ENCODE measurements at regions not wholly inside any gene's neighbourhood (a gene's known extent, or its start where the extent isn't known, plus 50 kb on each side); places are given as distances from the start of the nearest gene placed in this dataset.

DNA sequence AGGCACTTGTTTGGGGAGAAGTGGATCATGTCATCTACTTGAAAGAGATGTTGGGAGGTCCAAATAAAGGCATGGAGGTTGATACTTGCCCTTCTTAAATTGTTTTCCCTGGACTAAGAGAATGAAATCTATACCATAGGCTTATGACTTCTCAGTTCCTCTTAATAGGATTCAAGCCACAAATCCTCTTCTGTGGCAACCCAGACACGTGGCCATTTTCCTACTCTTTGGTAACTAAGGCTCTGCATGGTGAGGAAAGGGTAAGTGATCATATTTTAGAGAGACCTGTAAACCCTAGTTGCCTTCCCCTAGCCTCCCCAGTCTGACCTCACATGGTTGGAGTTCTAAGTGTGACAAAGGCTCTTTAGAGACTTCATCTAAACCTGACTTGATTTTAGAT, 72.9 kb upstream of the CD44 start:
- TF ChIP-seq, protein P1, sequence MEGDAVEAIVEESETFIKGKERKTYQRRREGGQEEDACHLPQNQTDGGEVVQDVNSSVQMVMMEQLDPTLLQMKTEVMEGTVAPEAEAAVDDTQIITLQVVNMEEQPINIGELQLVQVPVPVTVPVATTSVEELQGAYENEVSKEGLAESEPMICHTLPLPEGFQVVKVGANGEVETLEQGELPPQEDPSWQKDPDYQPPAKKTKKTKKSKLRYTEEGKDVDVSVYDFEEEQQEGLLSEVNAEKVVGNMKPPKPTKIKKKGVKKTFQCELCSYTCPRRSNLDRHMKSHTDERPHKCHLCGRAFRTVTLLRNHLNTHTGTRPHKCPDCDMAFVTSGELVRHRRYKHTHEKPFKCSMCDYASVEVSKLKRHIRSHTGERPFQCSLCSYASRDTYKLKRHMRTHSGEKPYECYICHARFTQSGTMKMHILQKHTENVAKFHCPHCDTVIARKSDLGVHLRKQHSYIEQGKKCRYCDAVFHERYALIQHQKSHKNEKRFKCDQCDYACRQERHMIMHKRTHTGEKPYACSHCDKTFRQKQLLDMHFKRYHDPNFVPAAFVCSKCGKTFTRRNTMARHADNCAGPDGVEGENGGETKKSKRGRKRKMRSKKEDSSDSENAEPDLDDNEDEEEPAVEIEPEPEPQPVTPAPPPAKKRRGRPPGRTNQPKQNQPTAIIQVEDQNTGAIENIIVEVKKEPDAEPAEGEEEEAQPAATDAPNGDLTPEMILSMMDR (IDR thresholded peaks at IDR 0.05): no peak
- no peak for TF ChIP-seq ZFX (IDR thresholded peaks at IDR 0.05; ENCODE audit: borderline replicate concordance)
- H3K27ac ChIP-seq: no peak overlapping the region

DNA sequence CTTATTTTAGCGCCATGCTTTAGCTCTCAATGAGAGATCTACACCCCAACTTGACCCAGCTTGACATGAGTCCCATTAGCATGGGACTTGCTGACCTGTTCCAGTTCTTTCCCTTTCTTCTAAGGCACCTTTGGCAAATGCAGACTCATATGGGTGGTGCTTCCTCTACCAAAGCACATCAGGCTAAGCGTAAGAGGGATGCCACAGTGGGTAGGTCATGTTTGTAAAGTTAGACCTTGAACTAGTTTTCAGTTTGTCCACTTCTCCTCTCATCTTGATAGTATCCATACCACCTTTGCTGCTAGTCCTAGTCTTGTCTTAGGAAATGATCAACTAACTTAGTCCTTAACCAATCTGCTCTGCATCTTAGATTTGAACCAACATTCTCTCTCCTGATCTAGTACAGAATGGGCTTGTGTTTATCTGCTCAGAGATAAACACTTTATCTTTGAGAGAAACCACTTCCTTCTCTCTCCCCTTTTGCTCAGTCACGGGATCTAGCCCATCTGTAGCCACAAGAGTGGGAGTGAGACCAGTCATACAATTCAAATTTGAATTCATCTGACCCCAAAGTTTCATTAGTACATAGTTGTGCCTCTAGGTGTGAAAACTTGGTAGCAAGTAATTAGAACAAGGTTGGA, 72.1 kb upstream of the CD44 start:
- no peak for TF ChIP-seq ZFX (IDR thresholded peaks at IDR 0.05; ENCODE audit: borderline replicate concordance)
- TF ChIP-seq, protein P1 (IDR thresholded peaks at IDR 0.05): no peak
- no peak overlapping the region for H3K27ac ChIP-seq

DNA sequence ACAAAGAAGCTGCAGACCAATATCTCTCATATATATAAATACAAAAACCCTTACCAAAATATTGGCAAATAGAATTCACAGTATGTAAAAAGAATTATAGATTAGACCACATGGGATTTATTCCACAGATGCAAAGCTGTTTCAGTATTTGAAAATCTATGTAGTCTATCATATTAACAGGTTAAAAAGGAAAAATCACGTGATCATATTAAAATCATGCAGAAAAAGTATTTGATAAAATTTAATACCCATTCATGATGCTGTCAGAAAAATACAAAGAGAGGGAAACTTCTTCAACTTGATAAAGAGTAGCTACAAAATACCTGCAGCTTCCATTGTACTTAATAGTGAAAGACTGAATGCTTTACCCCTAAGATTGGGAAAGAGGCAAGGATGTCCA, 67.2 kb upstream of the CD44 start:
- no peak overlapping the region for H3K27ac ChIP-seq
- no peak for TF ChIP-seq ZFX (IDR thresholded peaks at IDR 0.05; ENCODE audit: borderline replicate concordance)
- TF ChIP-seq, protein P1 (IDR thresholded peaks at IDR 0.05): no peak

DNA sequence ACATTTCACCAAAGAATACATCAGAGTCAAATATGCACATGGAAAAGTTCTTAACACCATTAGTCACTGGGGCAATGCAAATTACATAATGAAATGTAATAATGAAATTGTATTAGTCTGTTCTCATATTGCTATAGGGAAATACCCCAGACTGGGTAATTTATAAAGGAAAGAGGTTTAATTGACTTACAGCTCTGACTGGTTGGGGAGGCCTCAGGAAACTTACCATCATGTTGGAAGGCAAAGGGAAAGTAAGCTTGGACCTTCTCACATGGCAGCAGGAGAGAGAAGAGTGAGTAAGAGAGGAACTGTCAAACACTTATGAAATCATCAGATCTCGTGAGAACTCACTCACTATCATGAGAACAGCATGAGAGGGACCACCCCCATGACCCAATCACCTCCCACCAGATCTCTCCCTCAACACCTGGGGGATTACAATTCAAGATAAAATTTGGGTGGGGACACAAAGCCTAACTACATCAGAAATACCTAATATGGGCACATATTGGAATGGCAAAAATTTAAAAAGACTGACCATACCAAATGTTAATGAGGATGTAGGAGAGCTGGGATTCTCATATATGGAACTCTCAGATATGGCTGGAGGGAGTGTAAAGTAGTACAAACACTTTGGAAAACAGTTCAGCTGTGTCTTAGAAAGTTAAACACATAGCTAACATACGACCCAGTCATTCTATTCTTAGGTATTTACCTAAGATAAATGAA, 65.1 kb upstream of the CD44 start:
- H3K27ac ChIP-seq: no peak overlapping the region

DNA sequence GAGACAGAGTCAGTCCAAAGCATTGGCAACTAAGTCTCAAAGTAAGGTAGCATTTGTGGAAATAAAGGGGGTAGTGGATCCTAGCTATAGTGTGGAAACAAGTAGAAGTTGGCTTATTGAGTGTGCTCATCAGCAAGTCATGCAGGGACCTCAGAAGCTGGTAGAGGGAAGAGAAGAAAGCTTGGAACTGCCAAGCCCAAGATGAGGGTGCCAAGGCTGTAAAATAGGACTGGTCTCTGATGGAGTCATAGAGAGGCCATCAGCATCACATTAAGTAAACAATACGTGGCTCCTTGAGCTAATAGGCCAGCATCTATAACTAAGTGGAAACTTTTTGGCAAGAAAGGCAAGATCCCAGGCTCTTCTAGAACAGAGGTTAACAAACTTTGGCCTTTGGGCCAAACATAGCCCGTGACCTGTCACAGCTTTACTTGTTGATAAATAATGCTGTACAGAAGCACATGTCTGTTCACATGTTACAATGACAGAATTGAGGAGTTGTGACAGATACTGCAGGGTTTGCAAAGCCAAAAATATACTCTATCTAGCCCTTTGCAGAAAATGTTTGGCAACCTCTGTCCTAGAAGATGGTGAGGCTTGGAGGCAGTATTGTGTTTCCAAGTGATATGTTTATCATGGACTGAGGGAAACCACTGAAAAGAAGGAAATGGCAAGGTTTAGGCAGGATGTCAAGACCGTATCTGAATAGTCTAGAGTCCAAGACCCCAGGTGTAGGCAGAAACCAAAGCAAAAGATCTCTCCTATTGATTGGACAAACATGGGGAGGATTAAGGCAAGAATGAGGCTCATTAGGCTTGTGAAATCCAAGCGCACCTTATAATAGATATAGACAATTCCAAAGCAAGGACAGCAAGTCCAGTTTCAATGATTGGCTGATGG, 62.5 kb upstream of the CD44 start:
- TF ChIP-seq, protein P1 (IDR thresholded peaks at IDR 0.05): no peak
- TF ChIP-seq ZFX (IDR thresholded peaks at IDR 0.05; ENCODE audit: borderline replicate concordance): no peak
- H3K27ac ChIP-seq: no peak overlapping the region

More for the DNA sequence above, 65.1 kb upstream of the CD44 start:
- no peak for TF ChIP-seq ZFX (IDR thresholded peaks at IDR 0.05; ENCODE audit: borderline replicate concordance)
- TF ChIP-seq, protein P1 (IDR thresholded peaks at IDR 0.05): no peak

DNA sequence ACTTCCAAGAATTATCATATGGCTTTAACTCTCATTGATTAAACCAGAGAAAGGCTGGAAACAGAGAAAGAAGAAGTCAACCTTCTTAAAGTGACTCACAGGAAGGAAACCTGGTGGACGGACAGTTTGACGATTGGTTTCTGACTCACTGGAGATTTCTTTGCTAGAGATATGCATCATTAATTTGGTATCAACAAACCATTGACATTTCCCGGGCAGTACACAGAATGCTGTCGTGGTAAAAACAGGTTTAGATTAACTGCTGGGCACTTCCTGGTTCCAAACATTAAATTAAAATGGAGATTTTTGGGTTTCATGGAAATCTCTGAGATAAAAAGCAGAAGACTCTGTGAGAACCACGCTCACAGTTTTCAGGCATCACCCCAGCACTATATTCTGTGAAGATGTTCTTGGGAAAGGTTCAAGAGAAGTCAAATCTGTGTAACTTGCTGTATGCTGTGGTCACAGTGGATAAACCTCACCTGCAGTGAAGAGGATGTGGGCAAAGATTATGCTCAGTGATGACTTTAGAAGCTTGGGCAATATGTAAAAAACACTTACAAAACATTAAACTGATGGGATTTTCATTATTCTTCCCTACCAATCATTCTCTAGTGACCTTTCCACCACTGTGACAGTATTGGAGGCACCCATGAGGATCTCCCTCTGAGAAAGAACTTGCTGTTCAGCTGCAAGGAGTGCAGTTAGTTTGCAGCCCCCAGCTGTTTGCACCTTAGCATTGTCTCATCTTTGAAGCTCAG, 61.1 kb upstream of the CD44 start:
- H3K27ac ChIP-seq: no peak overlapping the region
- no peak for TF ChIP-seq ZFX (IDR thresholded peaks at IDR 0.05; ENCODE audit: borderline replicate concordance)
- TF ChIP-seq, protein P1 (IDR thresholded peaks at IDR 0.05): no peak

Measured in 22Rv1 (cell line).